A549 (cell line): ENCODE measurements at regions not wholly inside any gene's neighbourhood (a gene's known extent, or its start where the extent isn't known, plus 50 kb on each side); places are given as distances from the start of the nearest gene placed in this dataset.

Source experiments
- JUN ChIP-seq, 2 experiments: fragments of >200 bp; sonication (Bioruptor Twin); formaldehyde crosslinking; IDR thresholded peaks; 2 replicates in 1 of 2; 3 replicates in 1 of 2; pipeline ENCODE4 v1.6.1; 2016 to 2017
- KDM1A ChIP-seq: fragments of 200-600 bp; sonication (generic); IDR thresholded peaks from 2 replicates; pipeline ENCODE4 v1.6.1; 2016; ENCODE audit warnings: low read depth, mild to moderate bottlenecking
- POLR2A ChIP-seq: IDR thresholded peaks from 2 replicates; pipeline ENCODE4 v1.6.1; 2012; ENCODE audit warnings: mild to moderate bottlenecking, low read length
- RAD21 ChIP-seq, 2 experiments: fragments of >200 bp in 1 of 2; sonication (Bioruptor Twin) in 1 of 2; formaldehyde crosslinking in 1 of 2; IDR thresholded peaks in 1 of 2; conservative IDR thresholded peaks in 1 of 2; 2 replicates in 1 of 2; 3 replicates in 1 of 2; pipeline ENCODE4 v1.6.1; 2012 to 2018; ENCODE audit warnings: inconsistent platforms in 1 of 2
- TF ChIP-seq, protein P1 (sequence below): fragments of >200 bp; sonication (Bioruptor Twin); formaldehyde crosslinking; IDR thresholded peaks from 3 replicates; pipeline ENCODE4 v1.5.1; 2016
- TF ChIP-seq, protein P2 (sequence below): fragments of 200-600 bp; sonication (generic); IDR thresholded peaks from 2 replicates; pipeline ENCODE4 v1.6.1; 2016; ENCODE audit warnings: antibody characterized with exemption, mild to moderate bottlenecking, moderate library complexity

DNA sequence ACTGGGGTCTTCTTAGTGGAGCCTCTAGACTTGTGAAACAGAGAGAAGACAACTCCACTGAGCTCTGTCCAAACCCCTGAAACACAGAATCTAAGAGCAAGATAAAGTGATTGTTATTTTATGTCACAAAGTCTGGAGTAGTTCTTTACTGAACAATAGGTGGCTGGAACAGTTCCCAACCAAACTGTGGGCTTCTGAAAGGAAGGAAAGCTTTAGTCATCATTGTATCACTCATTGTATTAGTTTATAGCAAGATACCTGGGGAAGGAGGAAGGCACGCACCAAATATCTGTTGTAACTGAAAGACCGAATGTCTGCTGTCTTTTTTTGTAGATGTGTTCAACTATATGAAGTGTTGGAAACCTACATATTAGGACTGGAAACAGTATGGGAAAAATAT is 284.9 kb upstream of the TBX18 start:
- TF ChIP-seq, protein P1, sequence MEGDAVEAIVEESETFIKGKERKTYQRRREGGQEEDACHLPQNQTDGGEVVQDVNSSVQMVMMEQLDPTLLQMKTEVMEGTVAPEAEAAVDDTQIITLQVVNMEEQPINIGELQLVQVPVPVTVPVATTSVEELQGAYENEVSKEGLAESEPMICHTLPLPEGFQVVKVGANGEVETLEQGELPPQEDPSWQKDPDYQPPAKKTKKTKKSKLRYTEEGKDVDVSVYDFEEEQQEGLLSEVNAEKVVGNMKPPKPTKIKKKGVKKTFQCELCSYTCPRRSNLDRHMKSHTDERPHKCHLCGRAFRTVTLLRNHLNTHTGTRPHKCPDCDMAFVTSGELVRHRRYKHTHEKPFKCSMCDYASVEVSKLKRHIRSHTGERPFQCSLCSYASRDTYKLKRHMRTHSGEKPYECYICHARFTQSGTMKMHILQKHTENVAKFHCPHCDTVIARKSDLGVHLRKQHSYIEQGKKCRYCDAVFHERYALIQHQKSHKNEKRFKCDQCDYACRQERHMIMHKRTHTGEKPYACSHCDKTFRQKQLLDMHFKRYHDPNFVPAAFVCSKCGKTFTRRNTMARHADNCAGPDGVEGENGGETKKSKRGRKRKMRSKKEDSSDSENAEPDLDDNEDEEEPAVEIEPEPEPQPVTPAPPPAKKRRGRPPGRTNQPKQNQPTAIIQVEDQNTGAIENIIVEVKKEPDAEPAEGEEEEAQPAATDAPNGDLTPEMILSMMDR = no peak
- TF ChIP-seq POLR2A (no peak), RAD21 (conservative IDR thresholded peaks at IDR 0.05 in 1 of 2, IDR thresholded peaks at IDR 0.05 in 1 of 2) (no peak), JUN (IDR thresholded peaks at IDR 0.05) (no peak), KDM1A (no peak)
- TF ChIP-seq, protein P2, sequence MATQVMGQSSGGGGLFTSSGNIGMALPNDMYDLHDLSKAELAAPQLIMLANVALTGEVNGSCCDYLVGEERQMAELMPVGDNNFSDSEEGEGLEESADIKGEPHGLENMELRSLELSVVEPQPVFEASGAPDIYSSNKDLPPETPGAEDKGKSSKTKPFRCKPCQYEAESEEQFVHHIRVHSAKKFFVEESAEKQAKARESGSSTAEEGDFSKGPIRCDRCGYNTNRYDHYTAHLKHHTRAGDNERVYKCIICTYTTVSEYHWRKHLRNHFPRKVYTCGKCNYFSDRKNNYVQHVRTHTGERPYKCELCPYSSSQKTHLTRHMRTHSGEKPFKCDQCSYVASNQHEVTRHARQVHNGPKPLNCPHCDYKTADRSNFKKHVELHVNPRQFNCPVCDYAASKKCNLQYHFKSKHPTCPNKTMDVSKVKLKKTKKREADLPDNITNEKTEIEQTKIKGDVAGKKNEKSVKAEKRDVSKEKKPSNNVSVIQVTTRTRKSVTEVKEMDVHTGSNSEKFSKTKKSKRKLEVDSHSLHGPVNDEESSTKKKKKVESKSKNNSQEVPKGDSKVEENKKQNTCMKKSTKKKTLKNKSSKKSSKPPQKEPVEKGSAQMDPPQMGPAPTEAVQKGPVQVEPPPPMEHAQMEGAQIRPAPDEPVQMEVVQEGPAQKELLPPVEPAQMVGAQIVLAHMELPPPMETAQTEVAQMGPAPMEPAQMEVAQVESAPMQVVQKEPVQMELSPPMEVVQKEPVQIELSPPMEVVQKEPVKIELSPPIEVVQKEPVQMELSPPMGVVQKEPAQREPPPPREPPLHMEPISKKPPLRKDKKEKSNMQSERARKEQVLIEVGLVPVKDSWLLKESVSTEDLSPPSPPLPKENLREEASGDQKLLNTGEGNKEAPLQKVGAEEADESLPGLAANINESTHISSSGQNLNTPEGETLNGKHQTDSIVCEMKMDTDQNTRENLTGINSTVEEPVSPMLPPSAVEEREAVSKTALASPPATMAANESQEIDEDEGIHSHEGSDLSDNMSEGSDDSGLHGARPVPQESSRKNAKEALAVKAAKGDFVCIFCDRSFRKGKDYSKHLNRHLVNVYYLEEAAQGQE = no peak
